H9 (cell line): ENCODE measurements at regions not wholly inside any gene's neighbourhood (a gene's known extent, or its start where the extent isn't known, plus 50 kb on each side); places are given as distances from the start of the nearest gene placed in this dataset.

ENCODE experiments used
- DNase-seq: peaks from one replicate; pipeline ENCODE4 v3.0.0-alpha.2; 2017
- H2AFZ ChIP-seq: one replicate; pipeline ENCODE4 v1.6.1; 2013; ENCODE audit warnings: mild to moderate bottlenecking, low read length, control low read depth, moderate library complexity
- H2AK5ac ChIP-seq: 2 replicates; pipeline ENCODE4 v1.6.1; 2013; ENCODE audit warnings: low read length, control low read depth, mixed read lengths; ENCODE audit not compliant: insufficient read length
- H2BK120ac ChIP-seq: one replicate; pipeline ENCODE4 v1.6.1; 2013; ENCODE audit warnings: low read depth, mild to moderate bottlenecking, low read length, control low read depth, inconsistent platforms; ENCODE audit not compliant: poor library complexity, severe bottlenecking
- H2BK12ac ChIP-seq: 2 replicates; pipeline ENCODE4 v1.6.1; 2013; ENCODE audit warnings: low read length, control low read depth, mixed read lengths, low read depth; ENCODE audit not compliant: insufficient read length
- H2BK15ac ChIP-seq: 2 replicates; pipeline ENCODE4 v1.6.1; 2013; ENCODE audit warnings: low read depth, low read length, control low read depth
- H2BK20ac ChIP-seq: one replicate; pipeline ENCODE4 v1.6.1; 2013; ENCODE audit warnings: low read depth, mild to moderate bottlenecking, low read length, control low read depth, inconsistent platforms; ENCODE audit not compliant: poor library complexity, severe bottlenecking
- H2BK5ac ChIP-seq: 2 replicates; pipeline ENCODE4 v1.6.1; 2013; ENCODE audit warnings: low read length, control low read depth, mixed read lengths; ENCODE audit not compliant: insufficient read length
- H3K14ac ChIP-seq: 2 replicates; pipeline ENCODE4 v1.6.1; 2013; ENCODE audit warnings: low read length, control low read depth; ENCODE audit not compliant: insufficient read depth
- H3K18ac ChIP-seq: 2 replicates; pipeline ENCODE4 v1.6.1; 2013; ENCODE audit warnings: low read depth, mild to moderate bottlenecking, mixed read lengths, low read length, control low read depth; ENCODE audit not compliant: insufficient read length
- H3K23ac ChIP-seq: 2 replicates; pipeline ENCODE4 v1.6.1; 2013; ENCODE audit warnings: low read length, control low read depth, mixed read lengths, low read depth; ENCODE audit not compliant: insufficient read length
- H3K23me2 ChIP-seq: 2 replicates; pipeline ENCODE4 v1.6.1; 2013; ENCODE audit warnings: low read depth, mild to moderate bottlenecking, mixed read lengths, low read length, control low read depth; ENCODE audit not compliant: insufficient read length, poor library complexity, severe bottlenecking
- H3K27ac ChIP-seq: 2 replicates; pipeline ENCODE4 v1.5.1; 2013; ENCODE audit warnings: low read length, control low read depth, mixed read lengths, low read depth; ENCODE audit not compliant: insufficient read length
- H3K27me3 ChIP-seq: 2 replicates; pipeline ENCODE4 v1.6.1; 2013; ENCODE audit warnings: low read length, control low read depth, inconsistent platforms; ENCODE audit not compliant: insufficient read depth
- H3K4ac ChIP-seq: 2 replicates; pipeline ENCODE4 v1.6.1; 2013; ENCODE audit warnings: low read depth, mild to moderate bottlenecking, control low read depth, inconsistent platforms, low read length, moderate library complexity
- H3K4me1 ChIP-seq: 2 replicates; pipeline ENCODE4 v1.6.1; 2013; ENCODE audit warnings: low read length, control low read depth, inconsistent platforms; ENCODE audit not compliant: insufficient read depth
- H3K4me2 ChIP-seq: 2 replicates; pipeline ENCODE4 v1.6.1; 2013; ENCODE audit warnings: low read length, control low read depth, mixed read lengths; ENCODE audit not compliant: insufficient read length, insufficient read depth
- H3K56ac ChIP-seq: 2 replicates; pipeline ENCODE4 v1.6.1; 2013; ENCODE audit warnings: low read depth, mild to moderate bottlenecking, mixed read lengths, low read length, control low read depth; ENCODE audit not compliant: insufficient read length
- H3K79me1 ChIP-seq: 2 replicates; pipeline ENCODE4 v1.6.1; 2013; ENCODE audit warnings: low read depth, mild to moderate bottlenecking, moderate library complexity, low read length, control low read depth, inconsistent platforms; ENCODE audit not compliant: insufficient read depth, poor library complexity, severe bottlenecking
- H3K79me2 ChIP-seq: 2 replicates; pipeline ENCODE4 v1.6.1; 2013; ENCODE audit warnings: low read length, control low read depth, inconsistent platforms; ENCODE audit not compliant: insufficient read depth
- H3K9ac ChIP-seq: 2 replicates; pipeline ENCODE4 v1.6.1; 2013; ENCODE audit warnings: low read length, control low read depth, mixed read lengths; ENCODE audit not compliant: insufficient read length; ENCODE audit errors: extremely low read depth
- H3K9me3 ChIP-seq: one replicate; pipeline ENCODE4 v1.6.1; 2013; ENCODE audit warnings: low read depth, low read length, inconsistent platforms; ENCODE audit not compliant: control insufficient read depth
- H3T11ph ChIP-seq: one replicate; pipeline ENCODE4 v1.6.1; 2013; ENCODE audit warnings: mild to moderate bottlenecking, low read length, control low read depth, inconsistent platforms
- H4K20me1 ChIP-seq: one replicate; pipeline ENCODE4 v1.6.1; 2013; ENCODE audit not compliant: control insufficient read depth, insufficient read length, insufficient read depth
- H4K5ac ChIP-seq: 2 replicates; pipeline ENCODE4 v1.6.1; 2013; ENCODE audit warnings: low read depth, mild to moderate bottlenecking, mixed read lengths, low read length, control low read depth; ENCODE audit not compliant: insufficient read length
- H4K8ac ChIP-seq: replicated peaks from 2 replicates; pipeline ENCODE4 v1.6.1; 2013; ENCODE audit warnings: low read length, control low read depth, mixed read lengths, low read depth; ENCODE audit not compliant: insufficient read length
- H4K91ac ChIP-seq: 2 replicates; pipeline ENCODE4 v1.6.1; 2013; ENCODE audit warnings: low read depth, mild to moderate bottlenecking, moderate library complexity, mixed read lengths, low read length, control low read depth; ENCODE audit not compliant: insufficient read length
- H3K27ac Mint-ChIP-seq, 3 experiments: 2 replicates in 2 of 3; 3 replicates in 1 of 3; pipeline ENCODE4 v1.8.0; 2020 to 2021; ENCODE audit warnings: mixed read lengths in 3 of 3, mild to moderate bottlenecking in 1 of 3, moderate library complexity in 1 of 3
- H3K27me3 Mint-ChIP-seq: 2 replicates; pipeline ENCODE4 v1.8.0; 2021; ENCODE audit warnings: low read depth, mild to moderate bottlenecking, moderate library complexity, mixed read lengths
- H3K36me3 Mint-ChIP-seq, 3 experiments: 2 replicates in 2 of 3; 3 replicates in 1 of 3; pipeline ENCODE4 v1.8.0; 2020 to 2021; ENCODE audit warnings: low read depth in 3 of 3, mixed read lengths in 3 of 3; ENCODE audit not compliant: insufficient read depth in 1 of 3
- H3K4me1 Mint-ChIP-seq, 2 experiments: 2 replicates each; pipeline ENCODE4 v1.8.0; 2020; ENCODE audit warnings: mixed read lengths in 2 of 2
- H3K4me3 Mint-ChIP-seq, 2 experiments: 2 replicates in 1 of 2; 3 replicates in 1 of 2; pipeline ENCODE4 v1.8.0; 2020 to 2021; ENCODE audit warnings: mild to moderate bottlenecking in 2 of 2, mixed read lengths in 2 of 2, moderate library complexity in 1 of 2
- H3K9me3 Mint-ChIP-seq, 2 experiments: 2 replicates in 1 of 2; 3 replicates in 1 of 2; pipeline ENCODE4 v1.8.0; 2020; ENCODE audit warnings: mild to moderate bottlenecking in 2 of 2, mixed read lengths in 2 of 2, moderate library complexity in 1 of 2
- WGBS: extraction: QIAGEN DNeasy Blood & Tissue Kit; methylation state at CpG from one replicate; pipeline ENCODE4 v1.1.7; 2013; ENCODE audit warnings: missing lambda C conversion rate, low lambda C conversion rate, mixed read lengths; ENCODE audit not compliant: insufficient read length; ENCODE audit errors: extremely low coverage; 5-methylcytosine and 5-hydroxymethylcytosine counted together
- TF ChIP-seq, protein P1 (sequence below): fragments of 200-600 bp; sonication (generic); conservative IDR thresholded peaks from 3 replicates; pipeline ENCODE4 v1.8.0; 2021; ENCODE audit warnings: antibody characterized with exemption, mild to moderate bottlenecking

DNA sequence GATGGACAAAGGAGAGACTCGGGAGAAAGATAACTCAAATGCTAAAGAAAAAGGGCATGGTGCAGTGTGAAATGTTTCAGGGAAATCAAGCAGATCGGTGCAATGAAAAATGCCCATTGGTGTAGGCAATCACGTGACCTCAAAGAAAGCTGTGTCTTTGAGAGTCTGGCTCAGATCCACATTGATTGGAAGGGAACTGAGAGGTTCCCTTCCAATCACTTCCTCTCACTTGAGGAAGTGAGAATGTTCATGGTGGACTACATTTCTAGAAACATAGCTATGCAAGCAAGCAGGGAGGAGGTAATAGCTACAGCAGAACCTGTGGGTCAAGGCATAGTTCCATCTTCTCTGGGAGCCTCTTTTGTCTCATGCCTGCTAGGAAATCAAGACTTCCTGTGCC is 187.4 kb downstream of the LPIN1 start:
- Histone ChIP-seq H3K27ac (no peak overlapping the region), H2BK5ac (no peak overlapping the region), H3K56ac (no peak overlapping the region), H3K23ac (no peak overlapping the region), H3T11ph (no peak overlapping the region), H3K14ac (no peak overlapping the region), H3K23me2 (no peaks in the 10 kb centered on the region), H3K9me3 (no peaks in the 10 kb centered on the region), H3K4me2 (no peak overlapping the region), H3K4ac (no peak overlapping the region), H4K5ac (no peak overlapping the region), H2BK12ac (no peak overlapping the region), H2BK120ac (no peak overlapping the region), H3K4me1 (no peaks in the 10 kb centered on the region), H4K8ac (no peak overlapping the region), H3K9ac (no peak overlapping the region), H4K20me1 (no peaks in the 10 kb centered on the region), H3K79me2 (no peaks in the 10 kb centered on the region), H2BK20ac (no peak overlapping the region), H4K91ac (no peak overlapping the region), H3K18ac (no peak overlapping the region), H2AK5ac (no peak overlapping the region), H3K79me1 (no peaks in the 10 kb centered on the region), H3K27me3 (no peaks in the 10 kb centered on the region), H2BK15ac (no peak overlapping the region), H2AFZ (no peak overlapping the region)
- Mint-ChIP-seq H3K36me3 (no peaks in the 10 kb centered on the region), H3K27me3 (no peaks in the 10 kb centered on the region; the same call in none of the 2 replicates), H3K9me3 (no peaks in the 10 kb centered on the region), H3K27ac (no peak overlapping the region), H3K4me3 (no peak overlapping the region), H3K4me1 (no peaks in the 10 kb centered on the region)
- TF ChIP-seq, protein P1, sequence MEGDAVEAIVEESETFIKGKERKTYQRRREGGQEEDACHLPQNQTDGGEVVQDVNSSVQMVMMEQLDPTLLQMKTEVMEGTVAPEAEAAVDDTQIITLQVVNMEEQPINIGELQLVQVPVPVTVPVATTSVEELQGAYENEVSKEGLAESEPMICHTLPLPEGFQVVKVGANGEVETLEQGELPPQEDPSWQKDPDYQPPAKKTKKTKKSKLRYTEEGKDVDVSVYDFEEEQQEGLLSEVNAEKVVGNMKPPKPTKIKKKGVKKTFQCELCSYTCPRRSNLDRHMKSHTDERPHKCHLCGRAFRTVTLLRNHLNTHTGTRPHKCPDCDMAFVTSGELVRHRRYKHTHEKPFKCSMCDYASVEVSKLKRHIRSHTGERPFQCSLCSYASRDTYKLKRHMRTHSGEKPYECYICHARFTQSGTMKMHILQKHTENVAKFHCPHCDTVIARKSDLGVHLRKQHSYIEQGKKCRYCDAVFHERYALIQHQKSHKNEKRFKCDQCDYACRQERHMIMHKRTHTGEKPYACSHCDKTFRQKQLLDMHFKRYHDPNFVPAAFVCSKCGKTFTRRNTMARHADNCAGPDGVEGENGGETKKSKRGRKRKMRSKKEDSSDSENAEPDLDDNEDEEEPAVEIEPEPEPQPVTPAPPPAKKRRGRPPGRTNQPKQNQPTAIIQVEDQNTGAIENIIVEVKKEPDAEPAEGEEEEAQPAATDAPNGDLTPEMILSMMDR: no peak
- no CpG with 5 or more reads among the region's 3 CpGs for WGBS
- no peak for DNase-seq
